ENCODE measurements at regions not wholly inside any gene's neighbourhood (a gene's known extent, or its start where the extent isn't known, plus 50 kb on each side); places are given as distances from the start of the nearest gene placed in this dataset.
"Not testable (repeated sequence)": the region's sequence is repeated elsewhere in the genome, so short reads cannot be mapped to it uniquely, and the experiment has no call there.

DNA sequence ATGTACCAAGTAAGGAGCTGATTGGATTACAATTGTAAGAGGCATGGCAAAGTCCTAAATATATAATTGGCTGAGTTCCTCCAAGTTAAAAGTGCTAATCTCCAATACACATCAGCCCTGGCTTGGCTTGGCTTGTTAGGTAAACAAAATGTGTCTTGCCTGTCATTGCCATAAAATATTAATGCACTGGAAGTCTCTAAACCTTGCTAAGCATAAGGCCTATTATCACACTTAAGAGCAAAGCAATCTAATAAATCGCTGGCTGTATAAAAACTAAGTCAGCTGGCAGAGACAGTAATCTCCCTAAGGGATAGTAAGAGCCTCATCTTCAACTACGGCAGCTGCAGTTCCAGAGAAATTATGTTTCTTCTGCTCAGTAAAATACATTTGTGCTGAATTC is 418.6 kb upstream of the GRAMD2B start:
- no peaks in the 10 kb centered on the region for H3K36me3 Mint-ChIP-seq (ENCODE audit: insufficient read depth, unreplicated experiment)
- TF ChIP-seq, protein P1, sequence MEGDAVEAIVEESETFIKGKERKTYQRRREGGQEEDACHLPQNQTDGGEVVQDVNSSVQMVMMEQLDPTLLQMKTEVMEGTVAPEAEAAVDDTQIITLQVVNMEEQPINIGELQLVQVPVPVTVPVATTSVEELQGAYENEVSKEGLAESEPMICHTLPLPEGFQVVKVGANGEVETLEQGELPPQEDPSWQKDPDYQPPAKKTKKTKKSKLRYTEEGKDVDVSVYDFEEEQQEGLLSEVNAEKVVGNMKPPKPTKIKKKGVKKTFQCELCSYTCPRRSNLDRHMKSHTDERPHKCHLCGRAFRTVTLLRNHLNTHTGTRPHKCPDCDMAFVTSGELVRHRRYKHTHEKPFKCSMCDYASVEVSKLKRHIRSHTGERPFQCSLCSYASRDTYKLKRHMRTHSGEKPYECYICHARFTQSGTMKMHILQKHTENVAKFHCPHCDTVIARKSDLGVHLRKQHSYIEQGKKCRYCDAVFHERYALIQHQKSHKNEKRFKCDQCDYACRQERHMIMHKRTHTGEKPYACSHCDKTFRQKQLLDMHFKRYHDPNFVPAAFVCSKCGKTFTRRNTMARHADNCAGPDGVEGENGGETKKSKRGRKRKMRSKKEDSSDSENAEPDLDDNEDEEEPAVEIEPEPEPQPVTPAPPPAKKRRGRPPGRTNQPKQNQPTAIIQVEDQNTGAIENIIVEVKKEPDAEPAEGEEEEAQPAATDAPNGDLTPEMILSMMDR (IDR thresholded peaks at IDR 0.05; ENCODE audit: insufficient read depth in 1 of 2, low read depth in 1 of 2, low read length in 1 of 2, severe bottlenecking in 1 of 2, unreplicated experiment in 1 of 2), result no peak
- H3K27ac Mint-ChIP-seq (ENCODE audit: unreplicated experiment), result no peak overlapping the region
- H3K4me3 Mint-ChIP-seq (ENCODE audit: unreplicated experiment), result no peak overlapping the region
- ChIA-PET POLR2A (no interaction called here), CTCF (no interaction called here)
- H3K9me3 Mint-ChIP-seq (ENCODE audit: unreplicated experiment), result no peaks in the 10 kb centered on the region
- intact Hi-C loops (cut with micrococcal nuclease; ENCODE audit: unreplicated experiment), result no loop called here
- H3K4me1 Mint-ChIP-seq (ENCODE audit: low read depth, unreplicated experiment), result no peaks in the 10 kb centered on the region
- H3K27me3 Mint-ChIP-seq (ENCODE audit: insufficient read depth, unreplicated experiment), result no peaks in the 10 kb centered on the region
- DNase-seq, result no peak
- Histone ChIP-seq H3K27me3 (replicated peaks; ENCODE audit: control insufficient read depth, insufficient read depth, low read length) (no peaks in the 10 kb centered on the region), H3K4me1 (no peaks in the 10 kb centered on the region), H3K4me3 (ENCODE audit: low read depth, low read length) (no peak overlapping the region), H3K9me3 (no peaks in the 10 kb centered on the region), H3K36me3 (ENCODE audit: control insufficient read depth, insufficient read depth, low read length) (no peaks in the 10 kb centered on the region)
- BruUV-seq (replicated peaks), result no TSS peak

DNA sequence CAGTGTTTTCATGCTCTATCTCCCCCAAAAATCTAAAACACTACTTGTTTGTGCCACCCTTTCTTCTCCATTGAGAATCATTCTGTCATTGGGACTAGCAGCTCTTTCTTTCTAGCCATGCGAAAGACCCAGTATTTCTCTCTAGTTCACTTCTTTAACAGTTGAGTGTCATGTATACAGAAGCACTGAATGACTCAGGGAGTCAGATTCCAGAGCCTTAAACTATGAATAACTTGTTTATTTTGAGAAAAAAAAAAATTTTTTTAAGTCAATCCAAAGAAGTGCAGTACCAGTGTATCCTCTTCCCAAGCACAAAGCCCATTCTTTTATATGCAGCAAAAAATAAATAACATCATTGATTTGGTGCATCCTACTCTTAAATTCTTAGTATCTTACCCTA is 415.4 kb upstream of the GRAMD2B start:
- Histone ChIP-seq H3K27me3 (replicated peaks; ENCODE audit: control insufficient read depth, insufficient read depth, low read length) (no peaks in the 10 kb centered on the region), H3K36me3 (ENCODE audit: control insufficient read depth, insufficient read depth, low read length) (no peaks in the 10 kb centered on the region), H3K4me1 (no peaks in the 10 kb centered on the region), H3K4me3 (ENCODE audit: low read depth, low read length) (no peak overlapping the region), H3K9me3 (no peaks in the 10 kb centered on the region)
- Mint-ChIP-seq H3K4me3 (ENCODE audit: unreplicated experiment) (no peak overlapping the region), H3K27me3 (ENCODE audit: insufficient read depth, unreplicated experiment) (no peaks in the 10 kb centered on the region), H3K36me3 (ENCODE audit: insufficient read depth, unreplicated experiment) (no peaks in the 10 kb centered on the region), H3K4me1 (ENCODE audit: low read depth, unreplicated experiment) (no peaks in the 10 kb centered on the region), H3K27ac (ENCODE audit: unreplicated experiment) (no peak overlapping the region), H3K9me3 (ENCODE audit: unreplicated experiment) (no peaks in the 10 kb centered on the region)
- no TSS peak for BruUV-seq (replicated peaks)
- intact Hi-C loops (cut with micrococcal nuclease; ENCODE audit: unreplicated experiment), result no loop called here
- TF ChIP-seq, protein P1 (IDR thresholded peaks at IDR 0.05; ENCODE audit: insufficient read depth in 1 of 2, low read depth in 1 of 2, low read length in 1 of 2, severe bottlenecking in 1 of 2, unreplicated experiment in 1 of 2), result no peak
- ChIA-PET POLR2A (no interaction called here), CTCF (no interaction called here)
- no peak for DNase-seq

DNA sequence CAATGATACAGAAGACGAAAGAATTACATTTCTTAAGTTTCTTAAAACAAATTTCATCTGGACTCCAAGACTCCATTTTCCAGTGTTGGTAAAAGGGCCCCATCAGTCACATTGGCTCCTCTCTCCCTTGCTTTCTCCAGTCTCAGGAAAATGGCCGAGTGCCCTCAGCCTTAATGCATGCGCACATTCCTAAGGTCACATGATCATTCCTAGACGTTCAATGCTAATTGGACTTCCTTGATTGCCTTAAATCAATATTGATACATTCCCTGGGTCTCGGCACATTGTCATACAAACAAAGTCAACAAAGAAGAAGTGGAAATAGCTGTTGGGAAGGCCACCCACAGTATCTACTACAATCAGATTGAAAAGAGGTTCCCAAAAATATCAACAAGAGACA is 413.6 kb upstream of the GRAMD2B start:
- Mint-ChIP-seq H3K36me3 (ENCODE audit: insufficient read depth, unreplicated experiment) (no peaks in the 10 kb centered on the region), H3K27me3 (ENCODE audit: insufficient read depth, unreplicated experiment) (peaks cover 5% of the 10 kb centered on the region), H3K9me3 (ENCODE audit: unreplicated experiment) (no peaks in the 10 kb centered on the region), H3K4me1 (ENCODE audit: low read depth, unreplicated experiment) (no peaks in the 10 kb centered on the region), H3K27ac (ENCODE audit: unreplicated experiment) (no peak overlapping the region), H3K4me3 (ENCODE audit: unreplicated experiment) (no peak overlapping the region)
- intact Hi-C loops (cut with micrococcal nuclease; ENCODE audit: unreplicated experiment), result no loop called here
- CTCF ChIA-PET, result no interaction called here
- no TSS peak for BruUV-seq (replicated peaks)
- Histone ChIP-seq H3K4me3 (ENCODE audit: low read depth, low read length) (no peak overlapping the region), H3K4me1 (no peaks in the 10 kb centered on the region), H3K36me3 (ENCODE audit: control insufficient read depth, insufficient read depth, low read length) (no peaks in the 10 kb centered on the region), H3K9me3 (no peaks in the 10 kb centered on the region), H3K27me3 (replicated peaks; ENCODE audit: control insufficient read depth, insufficient read depth, low read length) (no peaks in the 10 kb centered on the region)
- POLR2A ChIA-PET, result no interaction called here
- TF ChIP-seq, protein P1 (IDR thresholded peaks at IDR 0.05; ENCODE audit: insufficient read depth in 1 of 2, low read depth in 1 of 2, low read length in 1 of 2, severe bottlenecking in 1 of 2, unreplicated experiment in 1 of 2), result no peak
- DNase-seq, result no peak

DNA sequence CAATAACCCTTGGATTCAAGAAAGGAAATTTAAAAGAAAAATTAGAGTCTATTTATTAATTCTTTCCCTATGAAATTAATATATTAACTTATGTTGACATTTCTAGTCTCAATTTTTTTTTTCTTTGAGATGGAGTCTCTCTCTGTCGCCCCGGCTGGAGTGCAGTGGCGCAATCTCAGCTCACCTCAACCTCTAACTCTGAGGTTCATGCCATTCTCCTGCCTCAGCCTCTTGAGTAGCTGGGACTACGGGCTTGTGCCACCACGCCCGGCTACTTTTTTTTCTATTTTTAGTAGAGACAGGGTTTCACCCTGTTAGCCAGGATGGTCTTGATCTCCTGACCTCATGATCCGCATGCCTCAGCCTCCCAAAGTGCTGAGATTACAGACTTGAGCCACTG is 411.7 kb upstream of the GRAMD2B start:
- H3K4me1 Mint-ChIP-seq (ENCODE audit: low read depth, unreplicated experiment); CTCF ChIA-PET; intact Hi-C loops (cut with micrococcal nuclease; ENCODE audit: unreplicated experiment): not testable (repeated sequence)

More for the DNA sequence above, 411.7 kb upstream of the GRAMD2B start:
- H3K4me3 ChIP-seq (ENCODE audit: low read depth, low read length); BruUV-seq (replicated peaks); H3K9me3 ChIP-seq; H3K27me3 ChIP-seq (replicated peaks; ENCODE audit: control insufficient read depth, insufficient read depth, low read length); POLR2A ChIA-PET; H3K4me1 ChIP-seq; H3K4me3 Mint-ChIP-seq (ENCODE audit: unreplicated experiment); H3K9me3 Mint-ChIP-seq (ENCODE audit: unreplicated experiment); DNase-seq; H3K36me3 ChIP-seq (ENCODE audit: control insufficient read depth, insufficient read depth, low read length); H3K27ac Mint-ChIP-seq (ENCODE audit: unreplicated experiment); H3K36me3 Mint-ChIP-seq (ENCODE audit: insufficient read depth, unreplicated experiment); H3K27me3 Mint-ChIP-seq (ENCODE audit: insufficient read depth, unreplicated experiment): not testable (repeated sequence)
